HepG2 (cell line): ENCODE measurements at regions not wholly inside any gene's neighbourhood (a gene's known extent, or its start where the extent isn't known, plus 50 kb on each side); places are given as distances from the start of the nearest gene placed in this dataset.

ENCODE experiments used
- ATAC-seq: fragments of 200-7000 bp; cut with Tn5 transposase; 3 replicates; pipeline ENCODE4 v1.9.1; 2020; ENCODE audit warnings: mild to moderate bottlenecking, moderate library complexity
- BruUV-seq: library from RNA; stranded (reverse); fragments of 400-500 nt; replicated peaks from 2 replicates; lab custom pipeline; 2021; lab: Mats Ljungman, UMichigan
- CTCF ChIA-PET: fragments of 300-600 bp; formaldehyde crosslinking; extraction: SDS; loops from one replicate; lab custom pipeline; 2021; ENCODE audit warnings: low total read pairs, inconsistent platforms, low intra/inter-chr PET ratio; lab: Yijun Ruan, JAX
- POLR2A ChIA-PET: fragments of 350-600 bp; sonication (Branson Sonifier 250); formaldehyde crosslinking; loops from one replicate; lab custom pipeline; 2020; ENCODE audit warnings: antibody characterized with exemption, inconsistent platforms; lab: Yijun Ruan, JAX
- DNase-seq: peaks from one replicate; pipeline ENCODE4 v3.0.0-alpha.2; 2015; ENCODE audit warnings: low spot score
- FAIRE-seq: peaks from 3 replicates; lab custom pipeline; 2011; peaks lifted over from hg19 to GRCh38; lab: Jason Lieb, UNC
- H2AFZ ChIP-seq: one replicate; pipeline ENCODE4 v1.6.1; 2011; ENCODE audit warnings: low read length, inconsistent platforms
- H3K27ac ChIP-seq: fragments of 300-600 bp; 3 replicates; pipeline ENCODE4 v1.8.0; 2011; ENCODE audit warnings: mixed run types, mild to moderate bottlenecking, mixed read lengths, low read length, inconsistent platforms; ENCODE audit not compliant: insufficient read depth; ENCODE audit errors: extremely low read length
- H3K27me3 ChIP-seq, 2 experiments: fragments of 200-600 bp in 1 of 2; 2 replicates in 1 of 2; 3 replicates in 1 of 2; pipeline versions ENCODE4 v1.6.0 to v1.8.0; 2011; ENCODE audit warnings: low read length in 2 of 2, mild to moderate bottlenecking in 2 of 2, moderate library complexity in 2 of 2, inconsistent platforms in 1 of 2; ENCODE audit not compliant: insufficient read depth in 2 of 2, control insufficient read depth in 1 of 2
- H3K36me3 ChIP-seq, 2 experiments: fragments of 200-600 bp in 1 of 2; replicated peaks in 1 of 2; 2 replicates in 1 of 2; 3 replicates in 1 of 2; pipeline versions ENCODE4 v1.5.1 to v1.8.0; 2011; ENCODE audit warnings: low read length in 2 of 2, inconsistent platforms in 1 of 2; ENCODE audit not compliant: insufficient read depth in 2 of 2, control insufficient read depth in 1 of 2
- H3K4me1 ChIP-seq: 2 replicates; pipeline ENCODE4 v1.5.1; 2012; ENCODE audit warnings: low read length, inconsistent platforms; ENCODE audit not compliant: insufficient read depth
- H3K4me2 ChIP-seq: 2 replicates; pipeline ENCODE4 v1.6.0; 2011; ENCODE audit warnings: low read depth, low read length, inconsistent platforms
- H3K4me3 ChIP-seq, 3 experiments: fragments of 200-600 bp in 1 of 3; sonication (generic), shearing (Covaris generic) in 1 of 3; replicated peaks in 1 of 3; 2 replicates each; pipeline ENCODE4 v1.5.1; 2011 to 2016; ENCODE audit warnings: low read length in 3 of 3, inconsistent platforms in 2 of 3, low read depth in 2 of 3, mild to moderate bottlenecking in 2 of 3, control low read depth in 1 of 3, mixed read lengths in 1 of 3; ENCODE audit not compliant: insufficient read depth in 1 of 3
- H3K79me2 ChIP-seq: one replicate; pipeline ENCODE4 v1.6.1; 2011; ENCODE audit warnings: low read length, inconsistent platforms; ENCODE audit not compliant: insufficient read depth
- H3K9ac ChIP-seq: 2 replicates; pipeline ENCODE4 v1.6.0; 2011; ENCODE audit warnings: mild to moderate bottlenecking, low read depth, low read length, inconsistent platforms; ENCODE audit not compliant: insufficient read depth
- H3K9me3 ChIP-seq: 2 replicates; pipeline ENCODE4 v1.5.1; 2012; ENCODE audit warnings: mild to moderate bottlenecking, low read length
- H4K20me1 ChIP-seq: 2 replicates; pipeline ENCODE4 v1.6.0; 2011; ENCODE audit warnings: inconsistent platforms, mild to moderate bottlenecking, low read length, moderate library complexity; ENCODE audit not compliant: insufficient read depth
- HNF4G ChIP-seq, 2 experiments: sonication (generic) in 1 of 2; formaldehyde crosslinking in 1 of 2; IDR thresholded peaks; 2 replicates each; pipeline versions ENCODE4 v1.4.0 to v1.6.1; 2011 to 2020; ENCODE audit warnings: borderline replicate concordance in 2 of 2, low read depth in 2 of 2, mild to moderate bottlenecking in 2 of 2, low read length in 1 of 2, missing genetic modification reagents in 1 of 2, moderate library complexity in 1 of 2
- MAFF ChIP-seq: IDR thresholded peaks from 2 replicates; pipeline ENCODE4 v1.6.1; 2011; ENCODE audit warnings: low read depth, low read length, improper control_type of control experiment
- MAFK ChIP-seq, 2 experiments: IDR thresholded peaks in 1 of 2; conservative IDR thresholded peaks in 1 of 2; 2 replicates each; pipeline ENCODE4 v1.6.1; 2011; ENCODE audit warnings: improper control_type of control experiment in 2 of 2, low read length in 2 of 2
- MXD3 ChIP-seq: IDR thresholded peaks from 2 replicates; pipeline ENCODE4 v1.6.1; 2016; ENCODE audit warnings: mild to moderate bottlenecking, missing biosample characterization, missing genetic modification reagents
- SRSF1 ChIP-seq: fragments of 200-400 bp; formaldehyde crosslinking; optimal IDR thresholded peaks from 2 replicates; pipeline ENCODE3; 2017; ENCODE audit warnings: mild to moderate bottlenecking, low read depth, low read length, moderate library complexity
- THAP9 ChIP-seq: sonication (generic); formaldehyde crosslinking; IDR thresholded peaks from 2 replicates; pipeline ENCODE4; 2020; ENCODE audit warnings: missing genetic modification reagents, mild to moderate bottlenecking, borderline replicate concordance
- WGBS: methylation state at CpG from one replicate; pipeline ENCODE4 v1.1.6; 2017; ENCODE audit warnings: low lambda C conversion rate; 5-methylcytosine and 5-hydroxymethylcytosine counted together
- in situ Hi-C: cut with HindIII; loops from 2 replicates; pipeline ENCODE4 v1.10.0; 2017; ENCODE audit warnings: low pct_unique_long_range_greater_than_20kb; ENCODE audit not compliant: extremely low pct_ligation_motif_present
- intact Hi-C: fragments of 100-400 bp; cut with micrococcal nuclease; formaldehyde crosslinking; loops from one replicate; pipeline ENCODE4 v1.10.0; 2022; ENCODE audit not compliant: unreplicated experiment

GRCh38 chr13:87788363-87788762 is 117.2 kb downstream of the SLITRK5 start:
- 26% methylated on average over 4 of the region's 4 CpGs for WGBS
- H4K20me1 ChIP-seq, result no peaks in the 10 kb centered on the region
- in situ Hi-C loops (loop anchor here (25.0 kb wide), 1 partner anchor 526 kb away; no protein-coding TSS in a partner anchor), intact Hi-C loops (no loop called here)
- H3K4me3 ChIP-seq, result no peak overlapping the region
- H3K4me2 ChIP-seq, result no peak overlapping the region
- DNase-seq (no peak), FAIRE-seq (no peak), ATAC-seq (no peak)
- H3K79me2 ChIP-seq, result no peaks in the 10 kb centered on the region
- no peak overlapping the region for H2AFZ ChIP-seq
- ChIA-PET CTCF (no interaction called here), POLR2A (no interaction called here)
- no peak overlapping the region for H3K27ac ChIP-seq
- no TSS peak for BruUV-seq
- no peaks in the 10 kb centered on the region for H3K9me3 ChIP-seq
- H3K36me3 ChIP-seq, result no peaks in the 10 kb centered on the region
- no peaks in the 10 kb centered on the region for H3K4me1 ChIP-seq
- no peaks in the 10 kb centered on the region for H3K27me3 ChIP-seq
- H3K9ac ChIP-seq, result no peak overlapping the region
- TF ChIP-seq MAFF (peak; percentile 93), HNF4G (IDR thresholded peaks at IDR 0.05; ENCODE audit: borderline replicate concordance, low read depth, low read length) (no peak), HNF4G (CRISPR knock-in tag; IDR thresholded peaks at IDR 0.05; ENCODE audit: borderline replicate concordance, low read depth) (no peak), MAFK (conservative IDR thresholded peaks at IDR 0.05 in 1 of 2, IDR thresholded peaks at IDR 0.05 in 1 of 2; ENCODE audit: low read length in 2 of 2) (peak; percentile 89 to 94), SRSF1 (no peak)

- no peaks in the 10 kb centered on the region for H3K27me3 ChIP-seq
- no peak overlapping the region for H2AFZ ChIP-seq
- no peaks in the 10 kb centered on the region for H3K36me3 ChIP-seq
- ChIA-PET CTCF (no interaction called here), POLR2A (no interaction called here)
- H3K79me2 ChIP-seq, result no peaks in the 10 kb centered on the region
- H4K20me1 ChIP-seq, result no peaks in the 10 kb centered on the region
- ATAC-seq (peak; percentile 68; the same call in 2 of the 3 replicates), FAIRE-seq (no peak), DNase-seq (no peak)
- H3K4me2 ChIP-seq, result no peak overlapping the region
- H3K4me1 ChIP-seq, result no peaks in the 10 kb centered on the region
- TF ChIP-seq MXD3 (CRISPR knock-in tag) (no peak), THAP9 (no peak)
- in situ Hi-C loops (loop anchor here (25.0 kb wide), 1 partner anchor 531 kb away; no protein-coding TSS in a partner anchor), intact Hi-C loops (no loop called here)
- 0% methylated on average over 5 of the region's 6 CpGs for WGBS
- BruUV-seq, result no TSS peak
- no peak overlapping the region for H3K27ac ChIP-seq
- no peak overlapping the region for H3K9ac ChIP-seq
- no peaks in the 10 kb centered on the region for H3K9me3 ChIP-seq
- H3K4me3 ChIP-seq, result no peak overlapping the region
Measured at GRCh38 chr13:87792878-87793277, 121.7 kb downstream of the SLITRK5 start.
